Kidney capillary endothelial cell (primary cell): ENCODE measurements at regions not wholly inside any gene's neighbourhood (a gene's known extent, or its start where the extent isn't known, plus 50 kb on each side); places are given as distances from the start of the nearest gene placed in this dataset.

Source experiments
- DNase-seq: peaks from one replicate; pipeline ENCODE4 v3.0.0-alpha.2; 2018; ENCODE audit warnings: low spot score

- DNase-seq, result no peak
Observed at GRCh38 chr12:38969706-38970105, 64.3 kb upstream of the CPNE8 start.

DNA sequence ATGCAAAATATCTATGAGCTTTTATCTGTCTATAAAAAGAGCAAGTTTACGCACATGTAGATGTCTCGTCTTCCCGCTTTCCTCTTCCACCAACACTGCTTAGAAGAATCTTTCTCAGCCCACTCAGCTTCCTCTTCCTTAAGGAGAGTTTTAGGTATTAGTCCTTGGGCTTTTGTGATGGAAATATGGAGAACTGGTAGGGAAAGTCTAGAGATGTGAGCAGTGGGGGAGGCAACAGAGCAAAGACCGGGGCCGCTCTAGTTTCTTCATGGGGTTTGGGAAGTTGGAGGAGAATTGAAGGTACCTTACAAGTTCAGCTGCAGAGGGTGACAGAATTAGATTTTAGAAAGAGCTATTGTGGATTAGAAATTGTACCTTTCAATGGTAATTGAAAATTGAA, 56.3 kb upstream of the CPNE8 start:
- no peak for DNase-seq

- no peak for DNase-seq
Observed at GRCh38 chr12:38961012-38961411, 55.6 kb upstream of the CPNE8 start.

DNA sequence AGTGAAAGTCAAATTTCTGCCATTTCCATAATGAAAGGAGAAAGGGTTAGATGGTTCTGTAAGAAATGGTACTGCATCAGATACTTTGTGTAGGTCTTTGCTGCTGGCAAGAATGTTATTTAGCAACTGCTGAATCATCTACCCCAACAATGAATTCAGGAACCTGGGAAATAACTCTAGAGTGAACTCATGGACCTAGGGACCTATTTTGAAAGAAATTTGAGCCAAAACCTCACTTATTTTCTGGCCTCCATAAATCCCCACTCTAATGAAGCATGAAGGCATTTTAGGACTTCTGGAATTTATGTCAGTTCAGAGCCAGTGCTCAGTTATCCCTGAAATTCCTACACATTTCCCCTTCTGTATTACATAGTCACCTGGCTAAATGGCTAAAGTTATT, 50.9 kb upstream of the CPNE8 start:
- no peak for DNase-seq
